ENCODE measurements at regions not wholly inside any gene's neighbourhood (a gene's known extent, or its start where the extent isn't known, plus 50 kb on each side); places are given as distances from the start of the nearest gene placed in this dataset.

DNA sequence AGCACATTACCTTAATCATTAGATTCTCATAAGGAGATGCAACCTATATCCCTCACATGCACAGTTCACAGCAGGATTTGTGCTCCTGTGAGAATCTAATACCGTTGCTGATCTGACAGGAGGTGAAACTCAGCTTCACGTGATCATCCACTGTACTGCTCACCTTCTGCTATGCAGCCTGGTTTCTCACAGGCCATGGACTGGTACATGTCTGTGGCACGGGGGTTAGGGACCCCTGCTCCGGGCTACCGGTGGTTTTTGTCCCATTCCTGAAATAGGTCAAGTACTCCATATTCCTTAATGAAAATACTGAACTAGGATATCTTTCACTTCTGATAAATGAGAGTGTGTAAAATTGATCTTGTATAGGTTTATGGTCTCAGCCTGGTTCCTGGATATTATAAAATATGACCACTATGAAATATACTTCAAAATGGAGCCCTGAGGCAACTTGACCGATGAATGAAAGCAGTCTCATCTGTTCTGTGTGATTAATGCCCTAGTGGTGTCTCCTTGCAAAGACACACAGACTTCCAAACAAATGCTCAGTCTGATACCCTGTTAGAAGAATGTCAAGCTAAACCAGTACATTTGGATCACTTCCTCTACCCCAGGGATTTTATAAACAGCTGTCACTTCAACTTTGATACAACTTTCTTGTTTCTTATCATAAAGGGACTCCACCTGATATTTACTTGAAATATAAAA is 492.9 kb upstream of the ANO3 start:
- no peak overlapping the region for H3K27ac ChIP-seq (ENCODE audit: low read depth in 1 of 2, low read length in 1 of 2)
- no peaks in the 10 kb centered on the region for H3K27me3 ChIP-seq (ENCODE audit: control insufficient read depth in 3 of 3, insufficient read depth in 3 of 3, low read length in 2 of 3)
- 86 to 88% methylated on average over 6 of the region's 6 CpGs for WGBS, 2 donors
- H3K9ac ChIP-seq (ENCODE audit: insufficient read depth in 1 of 2, low read length in 2 of 2), result no peak overlapping the region
- TF ChIP-seq, protein P1, sequence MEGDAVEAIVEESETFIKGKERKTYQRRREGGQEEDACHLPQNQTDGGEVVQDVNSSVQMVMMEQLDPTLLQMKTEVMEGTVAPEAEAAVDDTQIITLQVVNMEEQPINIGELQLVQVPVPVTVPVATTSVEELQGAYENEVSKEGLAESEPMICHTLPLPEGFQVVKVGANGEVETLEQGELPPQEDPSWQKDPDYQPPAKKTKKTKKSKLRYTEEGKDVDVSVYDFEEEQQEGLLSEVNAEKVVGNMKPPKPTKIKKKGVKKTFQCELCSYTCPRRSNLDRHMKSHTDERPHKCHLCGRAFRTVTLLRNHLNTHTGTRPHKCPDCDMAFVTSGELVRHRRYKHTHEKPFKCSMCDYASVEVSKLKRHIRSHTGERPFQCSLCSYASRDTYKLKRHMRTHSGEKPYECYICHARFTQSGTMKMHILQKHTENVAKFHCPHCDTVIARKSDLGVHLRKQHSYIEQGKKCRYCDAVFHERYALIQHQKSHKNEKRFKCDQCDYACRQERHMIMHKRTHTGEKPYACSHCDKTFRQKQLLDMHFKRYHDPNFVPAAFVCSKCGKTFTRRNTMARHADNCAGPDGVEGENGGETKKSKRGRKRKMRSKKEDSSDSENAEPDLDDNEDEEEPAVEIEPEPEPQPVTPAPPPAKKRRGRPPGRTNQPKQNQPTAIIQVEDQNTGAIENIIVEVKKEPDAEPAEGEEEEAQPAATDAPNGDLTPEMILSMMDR (IDR thresholded peaks at IDR 0.05; ENCODE audit: control extremely low read depth, extremely low read depth), result no peak
- no peaks in the 10 kb centered on the region for H3K4me1 ChIP-seq (ENCODE audit: control insufficient read depth in 5 of 5, insufficient read depth in 5 of 5, low read length in 5 of 5)
- H3K36me3 ChIP-seq (ENCODE audit: control insufficient read depth in 4 of 4, insufficient read depth in 4 of 4, low read length in 4 of 4), result no peaks in the 10 kb centered on the region
- no peaks in the 10 kb centered on the region for H3K9me3 ChIP-seq (ENCODE audit: control insufficient read depth in 4 of 4, insufficient read depth in 3 of 4, low read length in 3 of 4)
- no peak for ATAC-seq (ENCODE audit: insufficient read depth, low FRiP score)
- no peak overlapping the region for H3K4me3 ChIP-seq
- no peak for DNase-seq

DNA sequence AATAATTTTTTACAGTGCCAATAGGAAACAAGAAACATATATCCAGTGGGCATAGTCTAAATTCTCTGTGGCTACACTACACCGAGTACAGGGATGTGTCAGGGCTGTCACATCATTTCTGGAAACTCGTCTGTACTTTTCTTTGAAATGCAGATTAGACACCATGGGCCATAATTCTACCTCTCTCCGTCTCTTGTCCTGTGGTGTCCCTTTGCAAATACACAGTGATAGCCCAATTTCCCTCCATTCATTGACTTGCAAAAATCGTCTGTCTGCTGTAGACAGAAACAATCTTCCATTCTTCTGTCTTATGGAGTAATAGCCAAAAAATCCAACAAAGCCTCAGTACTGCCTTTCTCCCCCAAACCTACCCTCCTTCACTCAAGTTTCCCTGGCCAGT is 487.1 kb upstream of the ANO3 start:
- Histone ChIP-seq H3K9me3 (ENCODE audit: control insufficient read depth in 4 of 4, insufficient read depth in 3 of 4, low read length in 3 of 4) (peaks cover 0 to 4% (median 0%) of the 10 kb centered on the region in 4 donors), H3K27ac (ENCODE audit: low read depth in 1 of 2, low read length in 1 of 2) (no peak overlapping the region), H3K9ac (ENCODE audit: insufficient read depth in 1 of 2, low read length in 2 of 2) (no peak overlapping the region), H3K36me3 (ENCODE audit: control insufficient read depth in 4 of 4, insufficient read depth in 4 of 4, low read length in 4 of 4) (no peaks in the 10 kb centered on the region), H3K4me3 (no peak overlapping the region), H3K27me3 (ENCODE audit: control insufficient read depth in 3 of 3, insufficient read depth in 3 of 3, low read length in 2 of 3) (no peaks in the 10 kb centered on the region), H3K4me1 (ENCODE audit: control insufficient read depth in 5 of 5, insufficient read depth in 5 of 5, low read length in 5 of 5) (no peaks in the 10 kb centered on the region)
- ATAC-seq (ENCODE audit: insufficient read depth, low FRiP score) (no peak), DNase-seq (no peak)
- TF ChIP-seq, protein P1 (IDR thresholded peaks at IDR 0.05; ENCODE audit: control extremely low read depth, extremely low read depth), result no peak
- 69 to 76% methylated on average over 4 of the region's 4 CpGs for WGBS, 2 donors

DNA sequence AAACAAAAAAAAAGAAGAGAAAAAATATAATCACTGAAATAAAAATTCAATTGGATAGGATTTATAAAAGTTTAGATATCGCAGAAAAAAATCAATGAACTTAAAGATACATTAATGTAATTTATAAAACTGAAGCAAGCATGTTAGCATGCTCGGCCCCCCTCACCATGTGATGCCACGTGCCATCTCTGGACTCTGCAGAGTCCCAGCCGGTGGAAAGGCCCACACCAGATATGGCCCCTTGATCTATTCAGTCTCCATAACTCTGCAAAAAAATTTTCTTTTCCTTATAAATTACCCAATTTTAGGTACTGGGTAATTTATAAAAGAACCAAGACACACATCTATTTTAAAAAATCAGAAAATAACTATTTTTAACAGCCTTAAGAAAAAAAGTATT is 476.0 kb upstream of the ANO3 start:
- Histone ChIP-seq H3K36me3 (ENCODE audit: control insufficient read depth in 4 of 4, insufficient read depth in 4 of 4, low read length in 4 of 4) (no peaks in the 10 kb centered on the region), H3K4me3 (no peak overlapping the region), H3K9me3 (ENCODE audit: control insufficient read depth in 4 of 4, insufficient read depth in 3 of 4, low read length in 3 of 4) (no peaks in the 10 kb centered on the region), H3K9ac (ENCODE audit: insufficient read depth in 1 of 2, low read length in 2 of 2) (no peak overlapping the region), H3K27me3 (ENCODE audit: control insufficient read depth in 3 of 3, insufficient read depth in 3 of 3, low read length in 2 of 3) (no peaks in the 10 kb centered on the region), H3K27ac (ENCODE audit: low read depth in 1 of 2, low read length in 1 of 2) (no peak overlapping the region), H3K4me1 (ENCODE audit: control insufficient read depth in 5 of 5, insufficient read depth in 5 of 5, low read length in 5 of 5) (peaks cover 0 to 4% (median 0%) of the 10 kb centered on the region in 5 donors)
- TF ChIP-seq, protein P1 (IDR thresholded peaks at IDR 0.05; ENCODE audit: control extremely low read depth, extremely low read depth), result no peak
- WGBS, 2 donors, result 93 to 94% methylated on average over 4 of the region's 4 CpGs
- no peak for DNase-seq
- no peak for ATAC-seq (ENCODE audit: insufficient read depth, low FRiP score)

DNA sequence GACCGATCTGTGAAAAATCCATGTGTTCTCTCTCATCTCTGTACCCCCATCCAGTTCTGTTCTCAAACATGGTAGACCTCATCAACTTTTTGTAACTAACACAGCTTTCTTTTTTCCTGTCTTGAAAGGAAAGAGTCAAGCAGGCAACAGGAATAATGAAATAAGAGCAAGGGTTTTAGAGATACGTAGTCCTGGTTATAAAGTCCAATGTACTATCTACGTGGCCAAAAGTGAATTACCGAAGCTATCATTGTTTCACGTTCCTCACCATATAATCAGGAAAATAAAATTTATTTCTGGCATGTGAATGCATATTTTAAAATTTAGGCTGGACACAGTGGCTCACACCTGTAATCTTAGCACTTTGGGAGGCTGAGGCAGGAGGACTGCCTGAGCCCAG is 472.2 kb upstream of the ANO3 start:
- no peaks in the 10 kb centered on the region for H3K9me3 ChIP-seq (ENCODE audit: control insufficient read depth in 4 of 4, insufficient read depth in 3 of 4, low read length in 3 of 4)
- no peaks in the 10 kb centered on the region for H3K27me3 ChIP-seq (ENCODE audit: control insufficient read depth in 3 of 3, insufficient read depth in 3 of 3, low read length in 2 of 3)
- H3K4me3 ChIP-seq, result no peak overlapping the region
- H3K9ac ChIP-seq (ENCODE audit: insufficient read depth in 1 of 2, low read length in 2 of 2), result no peak overlapping the region
- no peak for DNase-seq
- TF ChIP-seq, protein P1 (IDR thresholded peaks at IDR 0.05; ENCODE audit: control extremely low read depth, extremely low read depth), result no peak
- no peaks in the 10 kb centered on the region for H3K36me3 ChIP-seq (ENCODE audit: control insufficient read depth in 4 of 4, insufficient read depth in 4 of 4, low read length in 4 of 4)
- no peak for ATAC-seq (ENCODE audit: insufficient read depth, low FRiP score)
- 85 to 92% methylated on average over 5 of the region's 5 CpGs for WGBS, 2 donors
- H3K27ac ChIP-seq (ENCODE audit: low read depth in 1 of 2, low read length in 1 of 2), result no peak overlapping the region
- peaks cover 0 to 13% (median 3%) of the 10 kb centered on the region in 5 donors for H3K4me1 ChIP-seq (ENCODE audit: control insufficient read depth in 5 of 5, insufficient read depth in 5 of 5, low read length in 5 of 5)
